ENCODE measurements at regions not wholly inside any gene's neighbourhood (a gene's known extent, or its start where the extent isn't known, plus 50 kb on each side); places are given as distances from the start of the nearest gene placed in this dataset.

DNA sequence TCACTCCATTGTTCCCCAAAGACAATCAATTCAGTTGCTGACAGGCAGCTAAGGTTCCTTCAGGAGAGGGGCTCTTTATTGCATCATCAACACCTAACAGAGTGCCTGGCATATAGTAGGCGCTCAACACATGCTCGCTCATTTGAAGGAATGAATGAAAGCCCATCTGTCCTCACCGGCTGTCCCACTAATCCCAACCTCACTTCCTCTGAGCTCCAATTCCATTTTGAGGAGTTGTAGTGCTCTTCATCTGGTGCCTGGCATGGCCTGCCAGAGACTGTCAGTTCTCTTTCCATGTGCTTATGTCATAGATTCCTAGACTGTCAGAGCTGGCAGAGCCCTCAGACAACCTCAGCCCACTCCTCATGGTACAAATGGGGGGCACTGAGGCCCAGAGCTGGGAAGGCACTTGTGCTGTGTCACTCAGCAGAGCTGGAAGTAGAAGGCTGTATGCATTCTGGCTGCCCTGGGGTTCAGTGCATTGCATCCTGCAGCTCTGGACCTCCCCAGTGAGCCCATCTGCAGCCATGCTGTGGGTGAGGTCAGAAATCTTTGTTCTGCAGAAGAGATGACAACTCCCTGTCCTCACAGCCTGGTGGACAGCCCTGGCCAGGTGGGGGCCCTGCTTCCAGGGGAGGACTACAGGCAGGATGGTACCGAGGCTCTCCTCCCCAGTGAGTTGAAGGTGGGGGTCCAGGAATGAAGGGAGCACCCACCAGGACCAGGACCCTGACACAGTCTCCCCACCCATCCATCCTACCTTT is 134.9 kb upstream of the PJA1 start:
- DNase-seq = no peak

- DNase-seq = no peak
Measured at GRCh38 chrX:69299285-69299684, 134.0 kb upstream of the PJA1 start.

DNA sequence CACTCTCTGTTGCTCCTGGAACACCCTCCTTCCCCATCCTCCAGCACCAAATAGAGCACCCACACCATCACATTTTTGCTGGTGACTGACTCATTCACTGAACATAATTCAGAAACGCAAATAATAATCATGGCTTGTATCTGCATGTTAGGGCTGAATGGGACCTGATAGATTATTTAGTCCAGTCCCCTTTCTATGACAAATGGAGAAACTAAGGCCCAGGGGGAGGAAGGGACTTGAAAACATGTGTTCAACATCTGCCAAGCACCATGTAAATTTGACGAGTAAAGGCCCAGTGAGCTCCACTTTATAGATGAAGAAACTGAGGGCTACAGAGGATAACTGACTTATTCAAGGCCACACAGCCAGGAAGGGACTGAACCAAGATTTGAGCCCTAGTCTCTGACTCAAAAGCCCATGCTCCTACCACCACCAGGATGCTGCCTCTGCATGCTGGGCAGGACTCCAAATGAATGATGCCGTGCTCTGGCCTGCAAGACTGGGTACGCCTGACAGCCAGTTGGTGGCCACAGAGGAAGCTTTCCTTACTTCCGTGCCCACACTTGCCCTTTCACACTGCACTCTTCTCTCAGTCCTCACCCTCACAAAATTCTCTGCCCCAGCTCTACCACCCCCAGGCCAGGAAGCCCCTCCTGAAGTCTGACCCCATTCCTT is 133.3 kb upstream of the PJA1 start:
- no peak for DNase-seq

DNA sequence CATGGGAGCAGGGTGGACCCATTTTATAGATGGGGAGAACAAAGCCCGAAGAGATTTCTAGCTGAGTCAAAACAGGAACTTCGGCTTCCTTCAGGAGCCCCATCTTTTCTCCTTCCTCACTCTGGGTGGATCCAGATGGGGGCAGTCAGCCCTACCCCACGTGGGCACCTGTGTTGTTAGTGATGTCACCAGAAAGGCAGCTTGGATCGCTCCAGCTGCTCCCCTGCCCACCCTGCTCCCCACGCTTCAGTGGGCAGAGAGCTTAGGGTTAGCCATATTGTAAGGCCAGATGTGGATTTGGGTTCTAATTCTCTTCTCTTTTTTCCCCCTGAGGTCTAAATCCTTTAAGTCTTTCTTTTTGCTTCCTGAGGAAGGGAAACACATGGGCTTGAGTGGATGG is 132.3 kb upstream of the PJA1 start:
- no peak for DNase-seq

DNA sequence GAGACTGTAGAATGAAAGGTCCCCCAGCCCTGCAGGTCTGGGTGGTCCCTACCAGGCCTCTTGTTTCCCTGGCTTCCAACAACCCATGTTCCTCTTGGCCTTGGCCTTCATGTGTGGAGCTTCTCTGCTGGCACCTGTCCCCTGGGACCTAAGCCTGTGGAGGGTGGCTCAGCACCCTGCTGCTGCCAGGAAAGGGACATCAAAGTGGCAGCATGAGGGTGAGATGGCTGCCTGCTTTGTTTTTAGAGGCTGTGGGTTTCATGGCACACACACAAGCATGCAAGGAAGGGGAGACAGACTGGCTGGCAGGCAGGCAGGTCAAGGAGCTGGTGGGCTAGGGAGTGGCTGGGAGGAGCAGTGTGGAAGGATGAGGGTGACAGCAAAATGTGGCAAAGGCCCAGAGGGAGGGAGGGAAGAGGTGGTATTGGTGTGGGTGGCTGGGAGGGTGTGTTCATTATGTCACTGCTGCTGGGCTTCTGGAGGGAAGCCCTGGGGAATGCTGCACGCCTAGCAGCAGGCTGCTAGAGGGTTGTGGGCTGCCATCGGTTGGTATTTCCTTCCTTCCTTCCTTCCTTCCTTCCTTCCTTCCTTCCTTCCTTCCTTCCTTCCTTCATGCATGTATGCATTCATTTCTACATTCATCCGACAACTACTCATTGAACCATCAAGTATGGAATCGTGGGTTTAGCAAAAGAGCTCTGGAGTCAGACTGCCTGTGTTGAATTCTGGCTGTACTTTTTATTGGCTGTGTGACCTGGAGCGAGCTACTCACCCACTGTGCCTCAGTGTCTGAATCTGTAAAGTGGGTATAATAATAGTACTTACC is 128.7 kb upstream of the PJA1 start:
- DNase-seq = no peak

DNA sequence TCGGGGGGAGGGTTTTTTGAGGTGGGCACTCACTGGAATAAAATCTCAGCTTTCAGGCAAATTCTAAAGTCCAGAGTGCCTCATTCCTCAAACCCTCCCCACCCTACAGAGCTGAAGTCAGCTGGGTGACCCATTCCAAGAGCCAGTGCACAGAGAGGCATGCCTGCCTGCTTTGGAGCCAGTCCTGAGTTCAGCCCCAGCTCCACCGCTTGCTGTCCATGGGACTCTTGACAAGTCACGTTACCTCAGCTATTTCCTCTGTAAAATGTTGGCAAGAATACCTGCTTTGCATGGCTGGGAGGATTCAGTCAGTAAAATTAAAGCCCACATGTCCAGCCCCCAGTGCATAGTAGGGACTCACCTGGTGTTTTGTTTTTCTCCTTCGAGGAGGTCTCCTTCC is 125.9 kb upstream of the PJA1 start:
- no peak for DNase-seq

DNA sequence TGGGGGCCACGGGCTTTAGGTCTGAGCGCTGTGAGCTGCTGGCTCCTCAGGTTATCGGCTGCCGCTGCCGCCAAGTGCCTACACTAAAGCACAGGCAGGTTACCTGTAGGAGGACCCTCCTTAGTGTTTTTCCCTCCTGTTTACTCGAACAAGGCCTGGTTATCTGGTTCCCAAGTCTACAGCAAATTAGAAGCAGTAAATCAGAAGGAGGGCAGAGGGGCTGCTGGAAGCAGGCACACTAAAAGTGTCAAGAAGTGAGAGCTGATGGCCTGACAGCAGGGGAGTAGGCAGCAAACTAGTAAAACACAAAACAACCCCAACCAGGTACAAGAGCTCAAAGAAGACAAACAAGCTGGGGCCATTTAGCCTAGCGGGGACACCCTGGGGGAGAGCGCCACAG is 125.0 kb upstream of the PJA1 start:
- no peak for DNase-seq

DNA sequence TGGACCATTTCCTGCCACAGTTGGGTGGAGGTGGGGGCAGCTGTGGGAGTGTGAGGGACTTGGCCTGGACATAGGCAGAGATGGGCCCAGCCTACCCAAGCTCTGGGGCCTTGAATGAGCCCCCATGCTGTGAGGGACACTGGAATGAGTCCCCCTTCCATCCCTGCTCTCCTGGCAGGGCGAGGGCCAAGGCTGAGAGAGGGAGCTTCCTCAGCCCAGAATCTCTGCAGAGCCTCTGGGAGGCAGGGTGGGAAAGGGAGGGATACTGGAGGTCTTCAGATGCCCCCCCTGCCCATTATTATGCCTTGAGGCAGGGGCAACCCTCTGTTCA is 124.5 kb upstream of the PJA1 start:
- no peak for DNase-seq

GRCh38 chrX:69289046-69289792 is 124.0 kb upstream of the PJA1 start:
- DNase-seq = no peak

GRCh38 chrX:69287095-69287494 is 121.8 kb upstream of the PJA1 start:
- DNase-seq = no peak

- no peak for DNase-seq
Measured at GRCh38 chrX:69286565-69286906, 121.3 kb upstream of the PJA1 start.

DNA sequence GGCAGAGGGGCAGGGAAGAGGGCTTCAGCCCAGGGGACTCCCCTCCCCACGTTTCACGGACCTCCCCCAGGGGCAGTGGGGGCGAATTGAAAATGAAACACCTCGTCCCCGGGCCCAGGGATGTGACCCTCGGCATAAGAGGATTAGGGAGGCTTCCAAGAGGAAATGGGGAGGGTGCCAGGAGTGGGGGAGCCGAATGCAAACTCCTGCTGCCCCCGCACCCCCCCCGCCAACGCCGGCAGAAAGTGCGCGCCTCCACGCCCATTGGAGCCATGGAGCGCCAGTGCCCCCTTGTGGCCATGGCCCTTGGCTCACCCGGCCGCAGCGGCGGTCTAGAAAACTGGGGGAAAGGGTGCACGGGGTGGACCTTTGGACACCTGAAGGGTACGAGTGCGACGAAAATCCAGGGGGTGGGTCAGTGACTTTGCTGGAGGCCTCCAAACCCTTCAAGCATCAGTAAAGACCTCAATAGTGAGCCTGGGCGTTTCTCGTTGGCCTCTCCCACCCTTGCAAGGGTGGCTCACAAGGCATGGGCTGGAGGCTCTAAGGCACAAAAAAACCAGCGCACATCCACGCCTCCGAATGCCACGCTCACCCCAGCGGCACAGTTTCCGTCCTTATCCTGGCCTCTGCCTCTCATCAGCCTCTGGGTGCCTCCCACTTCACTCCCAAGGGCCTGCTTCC is 120.8 kb upstream of the PJA1 start:
- DNase-seq = peak in 1 of 2 experiments; percentile 18

DNA sequence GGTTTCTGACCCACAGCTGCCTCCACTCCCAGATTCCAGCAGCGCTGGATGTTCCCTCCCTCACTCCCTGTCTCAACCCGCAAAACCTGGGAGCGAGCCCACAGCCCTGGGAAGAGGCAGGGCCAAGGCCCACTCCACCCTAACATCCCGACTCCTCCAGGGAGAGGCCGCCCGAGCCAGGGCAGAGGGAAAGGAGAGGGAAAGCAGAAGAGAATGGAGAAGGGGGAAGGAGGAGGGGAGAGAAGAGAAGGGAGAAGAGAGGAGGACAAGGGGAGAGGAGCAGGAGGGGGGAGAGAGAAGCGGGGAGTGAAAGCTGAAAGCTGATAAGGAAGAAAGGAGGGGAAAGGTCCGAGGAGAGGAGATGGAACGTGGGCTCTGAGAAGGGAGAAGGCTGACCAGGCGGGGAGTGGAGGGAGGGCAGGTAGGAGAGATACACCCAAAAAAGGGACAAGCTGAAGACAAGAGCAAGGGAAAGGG is 120.2 kb upstream of the PJA1 start:
- DNase-seq = no peak

GRCh38 chrX:69284491-69284890 is 119.2 kb upstream of the PJA1 start:
- no peak for DNase-seq

DNA sequence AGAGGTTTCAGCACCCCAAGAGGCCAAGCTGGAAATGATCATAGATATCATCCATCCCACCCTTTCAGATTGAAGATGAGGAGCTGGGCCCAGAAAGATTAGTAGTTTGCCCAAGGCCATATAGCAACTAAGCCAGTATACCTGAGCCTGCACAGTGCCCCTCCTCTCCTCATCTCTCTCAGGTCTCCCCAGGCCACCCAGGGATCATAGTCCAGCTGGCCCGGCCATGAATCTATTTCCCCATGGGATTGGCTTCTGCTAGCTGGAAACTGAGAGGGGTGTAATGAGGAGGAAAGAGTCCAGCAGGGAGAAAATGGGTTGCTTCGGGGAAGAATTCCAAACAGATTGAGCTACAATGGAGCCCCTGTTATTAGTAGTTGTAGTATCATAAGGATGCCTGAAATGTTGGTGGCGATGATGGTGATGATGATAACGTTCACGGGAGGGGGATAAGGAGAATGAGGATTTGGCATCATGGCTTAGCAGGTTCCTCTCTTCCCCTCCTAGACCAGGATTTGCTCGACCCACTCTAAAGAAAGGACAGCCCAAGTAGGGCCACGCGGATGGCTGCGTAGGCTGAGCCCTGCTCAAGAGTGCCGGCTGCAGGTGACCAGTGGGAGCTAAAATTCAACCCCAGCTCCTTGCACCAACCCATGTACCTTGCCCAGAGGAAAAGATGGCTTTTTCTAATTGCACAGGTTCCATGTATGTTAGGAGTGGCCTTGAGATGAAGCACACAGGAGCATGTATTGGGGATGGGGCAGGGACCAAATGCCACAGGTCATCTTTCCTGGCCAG is 117.8 kb upstream of the PJA1 start:
- DNase-seq = no peak

DNA sequence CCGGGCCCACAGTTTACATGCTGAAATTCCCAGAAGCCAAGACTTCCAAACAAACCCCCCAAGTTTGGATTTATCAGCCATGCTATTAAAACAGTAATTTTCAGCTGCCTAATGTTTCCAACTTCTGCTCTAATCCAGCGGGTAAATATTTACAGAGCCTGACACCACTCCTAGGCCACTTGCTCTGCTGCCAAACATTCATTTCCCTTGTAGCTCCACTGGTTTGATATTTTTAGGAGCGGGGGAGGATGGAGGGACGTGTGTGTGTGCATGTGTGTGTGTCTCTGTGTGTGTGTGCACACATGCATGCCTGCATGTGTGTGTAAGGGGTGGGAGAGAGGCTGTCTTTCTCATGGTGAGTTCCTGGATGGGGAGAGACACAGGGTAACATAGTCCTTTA is 115.7 kb upstream of the PJA1 start:
- DNase-seq = no peak

- no peak for DNase-seq
Measured at GRCh38 chrX:69279234-69279633, 114.0 kb upstream of the PJA1 start.

DNA sequence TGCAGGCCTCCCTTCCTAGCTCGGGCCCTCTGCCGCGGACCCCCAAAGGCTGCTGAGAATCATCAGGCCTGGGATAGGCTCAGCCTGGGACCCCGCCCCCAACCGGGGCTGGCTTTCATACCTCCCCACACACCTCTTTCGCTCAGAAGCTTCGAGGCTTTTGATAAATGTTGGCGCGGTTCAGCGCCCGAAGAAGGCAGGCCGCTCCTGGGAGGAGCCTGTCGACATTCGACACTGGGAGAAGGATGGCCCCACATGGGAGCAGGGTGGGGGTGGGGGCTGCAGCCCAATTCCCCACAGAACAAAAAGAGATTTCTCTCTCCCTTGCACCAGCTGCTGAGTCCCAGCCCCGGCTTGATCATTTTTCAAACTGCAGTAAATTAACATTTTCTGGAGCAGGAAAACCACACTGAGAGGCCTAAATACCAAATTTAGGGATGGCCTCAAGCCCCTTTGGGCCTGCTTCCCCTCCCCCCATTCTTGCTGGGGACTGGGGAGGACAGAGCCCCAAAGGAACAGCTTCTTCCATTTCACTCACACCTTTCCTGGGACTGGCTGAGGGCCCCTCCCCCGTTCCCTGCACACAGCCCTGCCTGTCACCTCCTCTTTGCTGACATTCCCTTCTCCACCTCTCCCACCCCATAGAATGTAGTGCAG is 112.9 kb upstream of the PJA1 start:
- DNase-seq = no peak

DNA sequence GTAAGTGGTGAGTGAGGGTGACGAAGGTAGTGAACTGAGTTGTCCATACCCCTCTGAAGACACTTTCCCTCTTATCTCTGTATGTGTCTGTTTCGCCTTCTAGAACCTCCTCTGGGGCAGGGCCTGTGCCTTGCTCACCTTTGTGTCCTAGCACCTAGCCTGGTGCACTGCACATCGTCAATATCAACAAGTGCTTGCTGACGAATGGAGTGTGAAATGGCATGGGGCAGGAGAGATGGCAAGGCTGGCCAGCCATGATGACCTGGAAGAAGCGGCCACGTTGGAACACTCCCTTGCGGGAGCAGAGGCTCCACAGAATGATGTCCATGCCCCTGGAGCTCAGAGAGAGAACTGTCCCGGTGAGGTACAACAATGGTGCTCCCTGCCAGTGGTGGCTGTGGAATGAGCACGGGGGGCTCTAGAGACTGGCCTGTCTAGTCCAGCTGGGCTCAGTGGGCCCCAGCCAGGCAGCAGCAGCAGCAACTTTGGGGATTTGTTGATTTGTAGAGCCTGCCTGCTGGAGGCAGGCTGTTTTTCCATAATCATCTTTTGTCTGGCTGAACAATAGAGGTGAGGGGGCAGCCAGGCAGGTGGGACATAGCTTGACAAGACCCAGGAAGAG is 112.2 kb upstream of the PJA1 start:
- no peak for DNase-seq

DNA sequence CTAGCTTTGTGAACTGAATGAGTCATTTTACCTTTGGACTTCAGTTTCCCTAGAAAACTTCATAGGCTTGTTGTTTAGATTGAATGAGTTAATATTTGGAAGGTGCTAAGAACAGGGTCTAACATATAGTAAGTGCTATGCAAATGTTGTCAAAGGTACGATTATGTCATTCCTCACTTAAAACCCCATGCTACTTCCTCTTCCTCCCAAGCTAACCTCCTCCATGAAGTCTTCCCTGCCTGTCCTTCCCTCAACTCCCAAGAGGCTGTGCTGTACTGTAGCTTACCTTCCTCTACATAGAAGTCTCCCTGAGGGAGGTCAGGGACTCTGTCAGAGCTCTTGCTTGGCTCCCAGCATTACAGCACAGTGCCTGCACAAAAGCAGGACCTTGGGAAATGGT is 103.4 kb upstream of the PJA1 start:
- DNase-seq = no peak

GRCh38 chrX:69264158-69264581 is 98.9 kb upstream of the PJA1 start:
- DNase-seq = no peak
